GM18870 (cell line): ENCODE measurements at regions not wholly inside any gene's neighbourhood (a gene's known extent, or its start where the extent isn't known, plus 50 kb on each side); places are given as distances from the start of the nearest gene placed in this dataset.
"Not testable (repeated sequence)": the region's sequence is repeated elsewhere in the genome, so short reads cannot be mapped to it uniquely, and the experiment has no call there.

ENCODE experiments used
- ATAC-seq: cut with Tn5 transposase; IDR thresholded peaks from one replicate; pipeline ENCODE4 v1.9.1; 2021; ENCODE audit warnings: moderate library complexity; ENCODE audit not compliant: unreplicated experiment

GRCh38 chr4:136001791-136002190, 1530.5 kb downstream of the PCDH18 start:
- no peak for ATAC-seq

DNA sequence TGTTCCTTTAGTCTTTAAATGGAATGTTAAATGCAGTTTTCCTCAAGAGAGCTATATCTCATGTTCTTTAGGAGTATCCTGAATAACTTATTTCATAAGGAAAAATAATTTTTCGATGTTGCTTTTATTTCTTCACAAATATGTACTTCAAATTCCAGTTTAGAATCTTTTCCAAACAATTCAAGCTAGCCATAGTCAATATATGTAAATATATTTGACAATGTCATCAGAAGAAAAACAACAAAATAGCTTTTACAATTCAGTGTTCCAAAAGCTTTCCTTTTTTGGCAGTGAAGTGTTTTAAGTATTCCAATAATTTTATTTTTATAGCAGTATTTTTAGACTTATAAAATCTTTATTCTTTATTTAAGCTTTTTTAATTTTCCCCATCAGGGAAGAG, 1532.0 kb downstream of the PCDH18 start:
- ATAC-seq: no peak

DNA sequence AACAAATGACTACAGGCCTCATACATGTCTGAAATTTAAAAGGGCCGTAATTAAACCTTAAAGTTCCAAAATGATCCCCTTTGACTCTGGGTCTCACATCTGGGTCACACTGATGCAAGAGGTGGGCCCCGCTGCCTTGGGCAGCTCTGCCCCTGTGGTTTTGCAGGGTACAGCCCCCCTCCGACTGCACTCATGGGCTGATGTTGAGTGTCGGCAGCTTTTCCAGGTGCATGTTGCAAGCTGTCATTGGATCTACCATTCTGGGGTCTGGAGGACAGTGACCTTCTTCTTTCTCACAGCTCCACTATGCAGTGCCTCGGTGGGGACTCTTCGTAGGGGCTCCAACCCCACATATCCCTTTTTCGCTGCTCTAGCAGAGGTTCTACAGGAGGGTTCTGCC, 1537.9 kb downstream of the PCDH18 start:
- ATAC-seq: no peak

- ATAC-seq: no peak
These were observed 1555.4 kb downstream of the PCDH18 start for GRCh38 chr4:135976860-135977259.

DNA sequence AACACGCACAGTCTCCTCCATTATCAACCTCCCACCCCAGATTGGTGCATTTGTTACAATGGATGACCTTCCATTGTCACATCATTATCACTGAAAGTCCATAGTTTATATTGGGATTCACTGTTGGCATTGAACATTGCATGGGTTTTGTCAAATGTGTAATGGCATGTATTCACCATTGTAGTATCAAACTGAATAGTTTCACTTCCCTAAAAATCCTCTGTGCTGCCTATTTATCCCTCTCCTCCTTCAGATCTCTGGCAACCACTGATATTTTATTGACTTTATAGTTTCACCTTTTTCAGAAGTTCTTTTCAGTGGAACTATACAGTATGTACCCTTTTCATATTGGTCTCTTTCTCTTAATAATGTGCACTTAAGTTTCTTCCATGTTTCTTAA, 1565.4 kb downstream of the PCDH18 start:
- no peak for ATAC-seq

- no peak for ATAC-seq
These were observed 1569.3 kb downstream of the PCDH18 start for GRCh38 chr4:135963009-135963408.

DNA sequence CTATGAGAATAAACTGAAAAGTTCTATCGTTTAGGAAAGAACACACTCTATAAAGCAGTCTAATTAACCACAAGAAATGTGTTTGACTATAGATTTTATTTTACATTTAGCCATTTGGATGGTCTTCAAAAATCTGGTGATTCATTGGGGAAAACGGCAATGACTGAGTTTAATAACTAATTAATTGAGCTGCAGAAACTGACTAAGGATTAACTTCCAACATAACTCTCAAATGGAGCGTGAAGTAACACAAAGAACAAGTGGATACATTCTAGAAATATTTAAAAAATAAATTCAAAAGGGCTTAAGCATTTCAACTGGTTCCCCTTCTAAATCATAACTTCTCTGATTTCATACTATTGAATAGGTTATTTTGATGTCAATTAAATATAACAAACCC, 1582.4 kb downstream of the PCDH18 start:
- no peak for ATAC-seq

DNA sequence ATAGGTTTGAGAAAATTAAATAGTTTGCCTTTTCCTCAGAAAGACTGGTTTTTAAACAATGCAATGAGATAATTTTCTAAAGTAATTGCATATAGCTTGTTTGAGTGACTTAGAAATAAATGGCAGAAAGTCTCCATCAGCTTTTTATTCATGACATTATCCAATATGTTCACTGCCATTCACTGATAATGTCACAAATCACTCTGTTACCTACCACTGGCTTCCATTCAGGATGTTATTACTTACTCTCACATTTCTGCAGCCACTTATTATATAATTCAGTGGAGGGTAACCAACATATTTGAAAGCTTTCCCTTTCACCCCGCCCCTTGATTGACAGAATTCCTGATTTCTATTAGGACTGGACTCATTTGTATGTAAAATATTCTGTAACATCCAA, 1583.5 kb downstream of the PCDH18 start:
- ATAC-seq: no peak

GRCh38 chr4:135941671-135942070, 1590.6 kb downstream of the PCDH18 start:
- no peak for ATAC-seq

GRCh38 chr4:135934026-135934425, 1598.3 kb downstream of the PCDH18 start:
- no peak for ATAC-seq

DNA sequence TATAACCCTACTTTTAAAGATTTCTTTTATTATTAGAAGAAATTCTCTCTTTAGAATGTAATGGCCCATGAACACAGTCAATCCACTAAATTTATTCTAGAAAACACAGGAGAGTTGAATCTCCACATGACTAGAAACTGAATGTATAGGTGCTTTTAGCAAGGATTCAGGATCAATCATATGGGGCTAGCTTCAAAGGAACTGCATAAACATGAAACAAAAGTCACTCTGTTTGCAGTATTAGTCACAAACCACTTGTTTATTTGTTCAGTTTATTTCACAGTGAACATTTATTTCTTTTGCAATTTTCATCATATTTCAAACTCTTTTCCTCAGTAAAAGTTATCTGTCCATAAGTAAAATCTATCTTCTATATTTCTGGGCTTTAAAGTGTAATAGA, 1604.6 kb downstream of the PCDH18 start:
- ATAC-seq: no peak

GRCh38 chr4:135921081-135921480, 1611.2 kb downstream of the PCDH18 start:
- ATAC-seq: no peak

DNA sequence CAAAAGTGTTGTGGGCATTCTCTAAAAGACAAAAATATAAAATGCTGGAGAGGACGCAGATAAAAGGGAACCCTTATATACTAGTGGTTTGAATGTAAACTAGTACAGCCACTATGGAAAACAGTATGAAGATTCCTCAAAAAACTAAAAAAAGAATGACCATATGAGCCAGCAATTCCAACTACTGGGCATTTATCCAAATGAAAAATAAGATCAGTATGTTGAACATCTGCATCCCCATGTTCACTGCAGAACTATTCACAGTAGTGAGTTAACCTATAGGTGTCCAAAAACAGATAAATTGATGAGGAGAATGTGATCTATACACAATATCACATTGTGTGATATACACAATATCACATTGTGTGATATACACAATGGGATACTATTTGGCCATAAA, 1615.3 kb downstream of the PCDH18 start:
- ATAC-seq: no peak

GRCh38 chr4:135900956-135901355, 1631.3 kb downstream of the PCDH18 start:
- ATAC-seq: no peak

DNA sequence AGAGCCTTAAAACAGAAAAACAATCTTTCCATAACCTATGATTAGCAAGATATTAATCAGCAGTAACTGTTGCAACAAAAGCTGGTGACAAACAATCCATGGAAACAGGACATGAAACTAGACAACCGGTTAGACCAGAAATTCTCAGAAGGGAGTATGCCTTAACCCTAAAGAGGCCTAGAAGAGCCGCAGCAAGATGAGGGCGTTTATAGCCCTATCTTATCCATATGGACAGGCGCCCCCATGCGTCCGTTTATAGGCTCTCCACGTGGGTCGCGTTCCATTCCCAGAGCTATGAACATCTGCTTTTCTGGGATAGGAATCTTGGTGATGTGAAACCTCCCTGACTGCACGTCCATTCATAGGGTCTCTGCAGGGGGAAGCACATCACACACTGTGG, 1662.7 kb upstream of the PABPC4L start:
- not testable (repeated sequence) for ATAC-seq

DNA sequence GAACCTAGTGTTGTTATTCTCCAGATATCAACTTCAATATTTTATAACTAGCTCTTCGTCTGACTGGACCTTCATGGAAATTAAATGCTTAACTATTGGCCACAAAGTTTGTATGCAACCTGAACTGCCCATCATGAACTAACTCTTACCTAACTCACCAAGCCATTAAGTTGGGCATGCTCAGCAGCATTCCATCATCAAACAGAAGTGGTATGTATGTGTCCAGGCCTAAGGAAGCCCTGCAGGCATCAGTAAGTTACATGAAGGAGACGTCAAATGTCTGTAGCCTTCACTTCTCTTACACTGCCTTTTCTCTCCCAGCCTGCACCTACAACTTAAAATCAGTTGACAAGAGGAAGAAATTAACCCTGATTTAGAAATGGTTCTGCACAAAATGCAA, 1639.2 kb upstream of the PABPC4L start:
- ATAC-seq: no peak

- no peak for ATAC-seq
These were observed 1638.1 kb upstream of the PABPC4L start for GRCh38 chr4:135839712-135840111.

- no peak for ATAC-seq
These were observed 1637.3 kb upstream of the PABPC4L start for GRCh38 chr4:135838889-135839288.

DNA sequence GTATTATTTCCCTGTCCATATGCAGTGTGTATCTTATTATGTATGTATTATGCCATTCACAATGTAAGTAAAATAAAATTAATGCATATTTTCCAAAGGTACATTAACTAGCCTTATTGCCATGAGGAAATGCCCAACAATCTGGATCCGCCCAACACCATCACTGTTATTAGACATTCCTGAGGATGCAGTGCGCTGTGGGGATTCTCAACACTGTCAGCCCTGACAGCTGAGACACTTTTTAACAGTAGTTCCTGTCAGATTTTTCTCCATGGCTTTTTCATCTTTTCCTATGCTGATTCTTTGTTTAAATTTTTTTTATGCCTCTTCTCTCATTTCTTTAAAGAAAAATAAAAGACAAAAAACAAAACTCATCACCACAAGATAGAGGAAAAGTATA, 1632.9 kb upstream of the PABPC4L start:
- no peak for ATAC-seq

DNA sequence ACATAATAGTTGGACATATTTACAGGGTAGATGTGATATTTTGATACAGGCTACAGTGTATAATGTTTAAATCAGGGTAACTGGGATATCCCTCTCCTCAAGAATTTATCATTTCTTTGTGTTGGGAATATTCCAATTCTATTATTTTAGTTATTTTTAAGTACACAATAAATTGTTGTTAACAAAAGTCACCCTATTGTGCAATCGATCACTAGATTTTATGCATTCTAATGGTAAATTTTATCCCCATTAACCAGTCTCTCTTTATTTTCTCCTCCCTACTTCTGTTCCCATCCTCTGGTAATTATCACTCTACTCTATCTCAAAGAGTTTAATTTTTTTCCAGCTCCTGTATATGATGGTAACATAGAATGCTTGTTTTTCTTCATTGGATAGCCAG, 1631.9 kb upstream of the PABPC4L start:
- ATAC-seq: no peak

GRCh38 chr4:135824759-135825296, 1623.2 kb upstream of the PABPC4L start:
- no peak for ATAC-seq

DNA sequence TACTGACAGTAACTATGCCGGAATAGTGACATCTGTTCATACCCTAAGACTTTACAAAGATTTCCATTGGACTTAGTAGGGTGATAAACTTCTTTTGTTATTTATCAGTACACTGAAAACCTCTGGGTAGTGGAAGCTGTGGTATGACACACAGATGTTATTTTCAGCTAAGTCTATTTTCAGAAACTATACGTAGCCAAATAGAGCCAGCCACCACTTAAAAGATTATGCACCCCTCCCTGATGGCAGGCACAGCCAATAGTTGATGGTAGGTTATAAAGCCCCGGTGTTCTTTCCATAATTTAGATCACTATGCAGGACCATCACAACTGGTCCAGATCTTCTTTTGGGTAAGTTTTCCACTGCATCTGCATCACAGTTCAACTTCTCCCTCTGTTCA, 1603.2 kb upstream of the PABPC4L start:
- no peak for ATAC-seq

DNA sequence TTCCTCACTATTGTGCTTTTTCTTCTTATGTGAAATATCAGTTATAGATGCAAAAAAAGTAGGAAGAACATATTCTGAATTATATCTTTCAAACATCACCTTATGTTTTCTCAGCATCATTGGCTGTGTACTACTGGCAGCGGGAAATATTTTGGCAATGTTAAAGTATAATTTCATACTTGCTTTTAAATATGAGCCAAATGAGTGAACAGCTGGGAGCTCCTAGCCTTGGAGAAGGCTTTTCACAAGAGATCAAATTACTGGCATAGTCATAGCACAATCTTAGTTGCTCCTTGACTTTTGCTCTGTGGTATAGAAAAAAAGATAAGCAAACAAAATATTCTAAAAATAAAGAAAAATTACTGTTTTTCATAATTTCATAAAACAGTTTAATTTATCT, 1575.8 kb upstream of the PABPC4L start:
- no peak for ATAC-seq

DNA sequence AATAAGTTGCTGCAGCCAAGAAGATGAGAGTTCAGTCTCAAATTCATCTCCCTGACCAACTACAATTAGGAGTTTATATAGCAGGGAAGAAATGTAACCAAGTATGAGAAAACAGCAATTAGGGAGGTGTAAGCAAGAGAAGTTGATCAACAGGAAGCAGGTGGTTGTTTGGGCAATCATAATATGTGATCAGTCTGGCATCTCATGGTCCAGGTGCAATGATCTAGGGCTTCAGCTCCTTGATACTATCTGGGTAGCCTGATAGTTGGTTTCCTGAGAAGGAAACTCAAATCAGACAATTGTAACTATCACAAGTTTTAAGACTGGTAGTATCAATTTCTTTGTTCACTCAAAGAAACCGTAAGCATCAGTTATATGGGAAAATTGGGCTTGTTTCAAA, 1574.3 kb upstream of the PABPC4L start:
- no peak for ATAC-seq
